HG02642 (cell line): ENCODE measurements at regions not wholly inside any gene's neighbourhood (a gene's known extent, or its start where the extent isn't known, plus 50 kb on each side); places are given as distances from the start of the nearest gene placed in this dataset.

Source experiments
- ATAC-seq: cut with Tn5 transposase; IDR thresholded peaks from one replicate; pipeline ENCODE4 v1.9.1; 2021; ENCODE audit warnings: mild to moderate bottlenecking; ENCODE audit not compliant: unreplicated experiment, poor library complexity

DNA sequence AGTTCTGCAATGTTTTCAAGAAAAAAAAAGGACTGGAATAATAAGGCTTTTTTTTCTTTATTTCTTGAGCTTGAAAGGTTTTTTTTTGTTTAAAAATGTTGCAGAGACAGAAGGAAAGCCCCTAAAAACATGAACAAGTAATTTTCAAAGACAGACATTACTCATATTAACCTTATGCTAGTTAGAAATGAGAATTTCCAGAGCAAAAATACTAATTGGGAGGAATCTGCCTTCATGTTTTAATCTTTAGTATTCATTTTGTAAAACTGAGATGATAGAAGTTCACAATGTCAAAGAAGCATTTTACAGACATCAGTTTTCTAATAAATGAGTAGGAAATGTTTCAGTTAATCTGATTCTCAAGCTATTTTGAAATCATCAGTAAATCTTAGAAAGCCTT lies 1805.3 kb downstream of the PCDH7 start:
- ATAC-seq, result no peak

DNA sequence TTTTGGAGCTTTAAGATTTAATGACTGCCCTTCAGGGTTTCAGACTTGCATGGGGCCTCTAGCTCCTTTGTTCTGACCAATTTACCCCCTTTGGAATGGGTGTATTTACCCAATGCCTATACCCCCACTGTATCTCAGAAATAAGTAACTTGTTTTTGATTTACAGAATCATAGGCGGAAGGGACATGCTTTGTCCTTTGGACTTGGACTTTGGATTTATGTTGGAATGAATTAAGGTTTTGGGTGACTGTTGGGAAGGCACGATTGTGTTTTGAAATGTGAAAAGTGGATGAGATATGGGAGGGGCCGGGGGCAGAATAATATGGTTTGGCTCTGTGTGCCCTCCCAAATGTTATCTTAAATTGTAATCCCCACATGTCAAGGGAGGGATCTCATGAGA lies 1824.7 kb downstream of the PCDH7 start:
- ATAC-seq, result no peak

GRCh38 chr4:32551943-32552342 lies 1831.8 kb downstream of the PCDH7 start:
- no peak for ATAC-seq

DNA sequence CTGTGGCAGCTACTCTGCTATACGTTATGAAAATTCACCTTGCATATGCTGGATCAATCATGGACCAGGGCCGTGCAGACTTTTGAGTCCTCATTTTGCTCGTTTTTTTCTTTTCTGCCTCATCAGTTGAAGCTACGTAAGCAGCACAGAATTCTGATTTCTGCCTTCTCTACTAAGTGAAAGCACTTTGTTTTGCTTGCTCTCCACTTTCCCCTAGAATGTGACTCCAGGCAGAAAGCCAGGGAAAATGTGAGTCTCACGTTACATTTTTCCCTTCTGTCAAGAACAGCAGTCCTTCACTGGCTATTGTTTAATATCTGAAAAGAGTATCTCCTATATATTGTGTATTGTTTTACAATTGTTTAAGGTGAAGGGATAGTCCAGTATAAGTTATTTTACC lies 1840.1 kb downstream of the PCDH7 start:
- no peak for ATAC-seq

- no peak for ATAC-seq
Observed at GRCh38 chr4:32562010-32562409, 1841.8 kb downstream of the PCDH7 start.

GRCh38 chr4:32564626-32565025 lies 1844.5 kb downstream of the PCDH7 start:
- no peak for ATAC-seq

- ATAC-seq, result no peak
Observed at GRCh38 chr4:32569861-32570260, 1849.7 kb downstream of the PCDH7 start.

DNA sequence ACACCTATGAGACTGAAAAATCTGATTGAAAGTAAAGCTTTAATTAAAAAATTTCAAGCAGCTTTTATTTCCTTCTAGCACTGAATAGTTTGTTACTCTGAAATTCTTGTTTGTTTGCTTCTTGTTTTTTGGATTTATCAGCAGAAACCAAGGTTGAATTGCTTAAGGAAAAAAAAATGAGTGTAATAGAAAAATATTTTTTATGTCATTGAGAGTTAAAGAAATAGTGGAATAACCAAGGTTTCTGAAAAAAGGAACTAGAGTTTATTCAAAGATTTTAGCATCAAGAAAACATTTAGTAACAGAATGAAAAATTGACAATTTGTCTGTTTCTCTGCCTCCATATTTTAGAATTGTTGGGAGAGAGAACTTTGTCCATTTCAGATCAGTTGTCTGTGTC lies 1852.2 kb downstream of the PCDH7 start:
- no peak for ATAC-seq

DNA sequence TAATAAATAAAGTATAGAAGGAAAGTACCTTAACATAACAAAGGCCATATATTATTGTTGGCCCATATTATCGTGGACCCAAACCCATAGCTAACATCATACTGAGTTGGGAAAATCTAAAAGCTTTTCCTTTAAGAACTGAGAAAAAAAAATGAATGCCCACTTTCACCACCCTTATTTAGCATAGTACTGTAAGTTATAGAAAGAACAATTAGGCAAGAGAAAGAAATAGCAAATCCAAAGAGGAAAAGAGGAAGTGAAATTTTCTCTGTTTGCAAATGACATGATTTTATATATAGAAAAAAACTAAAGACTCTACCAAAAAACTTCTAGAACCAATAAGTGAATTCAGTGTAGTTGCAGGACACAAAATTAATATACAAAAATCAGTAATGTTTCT lies 1854.6 kb downstream of the PCDH7 start:
- no peak for ATAC-seq

DNA sequence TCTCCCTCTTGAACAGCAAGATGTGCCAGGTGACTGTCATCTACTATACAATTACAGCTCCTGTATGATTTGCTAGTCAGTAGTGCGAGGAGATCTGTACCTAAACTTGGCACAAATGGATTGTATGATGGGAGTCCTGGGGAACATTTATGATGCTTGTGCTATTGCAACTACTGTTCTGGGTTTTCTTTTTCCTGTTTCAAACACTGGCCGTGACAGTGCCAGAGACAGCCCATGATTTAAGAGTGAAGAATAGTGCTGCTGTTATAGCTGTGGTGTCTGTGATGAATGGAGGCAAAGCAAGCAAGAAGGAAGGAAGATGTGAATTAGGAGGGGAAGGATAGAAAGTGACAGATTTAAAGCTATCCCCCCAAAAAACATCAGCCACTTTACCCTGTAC lies 1868.9 kb downstream of the PCDH7 start:
- no peak for ATAC-seq

DNA sequence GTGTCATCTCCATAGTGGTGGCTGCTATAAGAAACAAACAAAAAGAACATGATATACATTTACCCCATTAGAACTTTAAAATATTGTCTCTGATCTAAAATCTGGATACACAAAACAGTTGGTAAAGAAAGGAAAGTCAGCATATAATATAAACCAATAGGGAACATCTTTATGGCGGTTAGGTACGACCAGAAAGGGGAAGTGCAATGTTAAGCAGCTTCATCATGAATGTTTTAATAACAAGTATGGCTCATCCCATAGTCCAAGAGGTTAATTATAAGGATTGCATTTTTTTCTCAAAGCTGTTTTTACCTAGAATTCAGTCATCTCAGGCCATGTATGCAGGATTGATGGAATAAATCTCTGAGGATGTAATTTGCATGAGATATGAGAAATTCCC lies 1869.7 kb downstream of the PCDH7 start:
- no peak for ATAC-seq

DNA sequence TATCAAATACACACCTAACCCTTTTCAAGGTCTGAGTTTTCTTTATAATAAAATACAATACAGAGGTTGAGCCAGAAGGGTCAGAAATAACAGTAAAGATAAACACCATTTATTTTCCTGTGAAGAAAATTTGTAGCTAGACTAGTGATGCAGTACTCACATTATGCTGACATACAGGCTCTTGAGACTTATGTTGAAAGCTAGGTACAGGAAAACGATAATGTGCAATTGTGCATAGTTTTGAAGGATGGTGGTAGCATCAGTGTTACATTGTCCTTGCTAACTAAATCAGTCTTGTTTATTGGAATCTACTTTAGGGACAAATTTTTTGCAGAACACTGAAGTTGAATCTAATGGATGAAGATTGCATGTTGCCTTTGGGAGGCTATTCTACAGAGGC lies 1877.2 kb downstream of the PCDH7 start:
- ATAC-seq, result no peak

GRCh38 chr4:32601848-32602247 lies 1881.7 kb downstream of the PCDH7 start:
- ATAC-seq, result no peak

DNA sequence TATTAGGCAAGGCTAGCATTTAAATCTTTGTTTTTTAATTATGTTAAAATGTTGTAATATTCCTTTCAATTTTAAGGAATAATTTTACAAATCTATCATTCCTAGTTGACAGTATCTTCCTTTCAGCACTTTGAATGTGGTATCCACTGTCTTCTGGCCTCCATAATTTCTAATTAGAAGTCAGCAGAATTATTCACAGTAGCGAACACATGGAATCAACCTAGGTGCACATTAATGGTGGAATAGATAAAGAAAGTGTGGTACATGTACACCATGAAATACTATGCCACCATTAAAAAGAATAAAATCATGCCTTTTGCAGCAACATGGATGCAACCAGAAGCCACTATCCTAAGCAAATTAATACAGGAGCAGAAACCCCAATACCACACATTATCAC lies 1887.8 kb downstream of the PCDH7 start:
- ATAC-seq, result no peak

DNA sequence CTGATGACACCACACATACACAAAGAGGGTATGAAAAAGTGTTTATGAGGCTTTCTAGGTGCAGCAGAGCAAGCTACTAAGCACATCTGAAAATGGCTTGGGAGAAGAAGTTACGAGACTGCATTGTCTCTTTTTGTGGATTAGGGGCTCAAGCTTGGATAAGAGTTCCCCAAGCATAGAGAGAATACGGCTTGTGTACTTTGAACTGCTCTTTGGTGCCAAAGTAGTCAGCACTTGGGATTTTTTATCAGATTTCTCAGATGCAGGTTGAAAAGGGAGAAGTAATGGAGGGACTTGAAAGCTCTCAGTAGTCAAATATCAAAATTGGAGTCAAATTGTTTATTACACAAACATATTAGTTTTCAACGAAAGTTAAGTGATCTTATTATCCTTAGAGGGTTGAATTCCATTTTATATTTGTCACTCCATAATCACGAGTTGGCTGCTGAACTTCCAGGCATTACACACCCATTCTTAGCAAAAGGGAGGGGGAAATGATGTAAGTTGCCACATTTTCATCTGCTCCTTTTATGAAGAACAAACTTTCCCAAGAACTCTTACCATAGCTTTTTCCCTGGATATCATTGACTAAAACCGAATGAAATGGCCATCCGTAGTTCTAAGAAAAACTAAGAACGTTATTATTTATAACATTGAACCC lies 1904.9 kb downstream of the PCDH7 start:
- no peak for ATAC-seq

GRCh38 chr4:32625687-32626337 lies 1905.6 kb downstream of the PCDH7 start:
- no peak for ATAC-seq

DNA sequence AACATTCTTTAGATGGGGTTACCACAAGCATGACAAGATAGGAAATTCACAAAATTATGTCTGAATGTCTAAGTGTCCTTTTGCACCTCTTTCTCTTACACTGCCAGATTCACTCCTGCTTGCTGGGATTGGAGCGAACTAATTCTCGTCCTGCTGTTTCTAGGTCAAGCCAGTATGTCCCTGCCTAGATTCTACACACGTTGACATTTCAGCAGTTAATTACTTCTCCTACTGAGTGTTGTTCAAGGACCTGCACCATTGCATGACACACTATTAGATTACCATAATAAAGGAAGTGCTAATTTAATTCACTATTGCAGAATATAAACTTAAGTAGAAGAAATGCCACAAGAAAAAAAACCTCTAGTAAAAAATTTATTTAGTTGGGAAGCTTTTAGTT lies 1911.7 kb downstream of the PCDH7 start:
- ATAC-seq, result no peak

GRCh38 chr4:32633421-32633820 lies 1913.3 kb downstream of the PCDH7 start:
- no peak for ATAC-seq

GRCh38 chr4:32645653-32646052 lies 1925.5 kb downstream of the PCDH7 start:
- ATAC-seq, result no peak

DNA sequence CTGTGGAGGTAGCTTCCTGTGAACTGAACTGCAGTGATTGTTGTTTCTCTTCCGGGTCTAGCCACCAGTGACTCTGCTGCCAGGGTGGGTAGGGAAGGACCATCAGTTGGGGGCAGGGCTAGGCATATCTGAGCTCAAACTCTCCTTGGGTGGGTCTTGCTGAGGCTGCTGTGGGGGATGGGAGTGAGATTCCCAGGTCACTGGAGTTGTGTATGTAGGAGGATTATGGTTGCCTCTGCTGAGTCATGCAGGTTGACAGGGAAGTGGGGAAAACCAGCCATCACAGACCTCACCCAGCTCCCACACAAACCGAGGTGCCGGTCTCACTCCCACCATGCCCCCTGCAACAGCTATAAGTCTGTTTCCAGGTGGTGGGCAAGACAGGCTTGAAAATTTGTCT lies 1937.8 kb downstream of the PCDH7 start:
- ATAC-seq, result no peak

DNA sequence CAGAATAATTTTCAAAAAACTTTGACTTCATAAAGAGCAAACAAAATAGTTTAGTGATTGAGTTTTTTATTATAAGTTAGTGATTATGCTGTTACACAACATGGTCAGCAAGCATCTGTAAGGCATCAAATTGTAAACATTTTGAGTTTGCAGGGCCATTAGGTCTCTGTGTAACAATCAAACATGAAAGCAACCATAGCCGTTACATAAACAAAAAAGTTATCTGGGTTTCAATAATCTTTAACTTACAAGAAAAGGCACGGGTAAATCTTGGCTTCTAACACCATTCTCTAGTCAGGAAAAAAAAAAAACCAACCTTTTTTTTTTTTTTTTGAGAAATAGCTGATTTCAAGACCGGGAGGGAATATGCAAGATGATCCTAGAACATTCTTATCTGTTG lies 1941.1 kb downstream of the PCDH7 start:
- ATAC-seq, result no peak

GRCh38 chr4:32662803-32663202 lies 1942.6 kb downstream of the PCDH7 start:
- ATAC-seq, result no peak
